Endothelial cell (in vitro differentiated cells): ENCODE measurements at regions not wholly inside any gene's neighbourhood (a gene's known extent, or its start where the extent isn't known, plus 50 kb on each side); places are given as distances from the start of the nearest gene placed in this dataset.
A peak's percentile ranks its signal among the peaks of the same experiment; 100 is the strongest.

Experiments used
- DNase-seq: peaks from one replicate; pipeline ENCODE4 v3.0.0; 2021; ENCODE audit warnings: low spot score
- H3K27ac Mint-ChIP-seq: one replicate; pipeline ENCODE4 v1.8.0; 2021; ENCODE audit warnings: mixed read lengths, inconsistent platforms; ENCODE audit not compliant: unreplicated experiment
- H3K27me3 Mint-ChIP-seq: one replicate; pipeline ENCODE4 v1.8.0; 2021; ENCODE audit warnings: mild to moderate bottlenecking, moderate library complexity, mixed read lengths, inconsistent platforms; ENCODE audit not compliant: unreplicated experiment
- H3K36me3 Mint-ChIP-seq: one replicate; pipeline ENCODE4 v1.8.0; 2021; ENCODE audit warnings: mild to moderate bottlenecking, low read depth, mixed read lengths, inconsistent platforms; ENCODE audit not compliant: unreplicated experiment
- H3K4me1 Mint-ChIP-seq: one replicate; pipeline ENCODE4 v1.8.0; 2021; ENCODE audit warnings: mild to moderate bottlenecking, mixed read lengths, inconsistent platforms; ENCODE audit not compliant: unreplicated experiment
- H3K4me3 Mint-ChIP-seq: one replicate; pipeline ENCODE4 v1.8.0; 2021; ENCODE audit warnings: mild to moderate bottlenecking, mixed read lengths, inconsistent platforms; ENCODE audit not compliant: unreplicated experiment
- H3K9me3 Mint-ChIP-seq: one replicate; pipeline ENCODE4 v1.8.0; 2021; ENCODE audit warnings: mixed read lengths, inconsistent platforms; ENCODE audit not compliant: unreplicated experiment
- TF ChIP-seq, protein P1 (sequence below): fragments of 200-600 bp; sonication (generic); IDR thresholded peaks from one replicate; pipeline ENCODE4 v1.5.0; 2021; ENCODE audit warnings: antibody characterized with exemption; ENCODE audit not compliant: unreplicated experiment

DNA sequence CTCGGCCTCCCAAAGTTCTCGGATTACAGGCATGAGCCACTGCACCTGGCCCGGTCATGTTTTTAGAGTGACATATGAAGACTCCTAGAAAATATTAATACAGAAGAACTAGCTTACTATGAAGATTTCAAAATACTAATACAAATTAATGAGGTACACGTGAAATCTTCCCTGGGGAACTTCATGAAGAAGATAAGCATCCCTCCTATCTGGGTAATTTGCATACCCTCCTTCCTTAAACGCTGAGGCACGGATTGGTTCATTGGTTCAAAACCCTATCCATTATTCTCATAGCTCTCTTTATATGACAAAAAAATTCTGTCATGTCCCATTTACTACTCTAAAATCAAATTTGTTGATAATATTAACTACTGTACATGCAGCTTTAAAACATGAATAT is 224.8 kb upstream of the KLF14 start:
- DNase-seq, result no peak
- no peak overlapping the region for H3K4me3 Mint-ChIP-seq
- no peak overlapping the region for H3K27ac Mint-ChIP-seq
- H3K27me3 Mint-ChIP-seq, result no peaks in the 10 kb centered on the region
- H3K9me3 Mint-ChIP-seq, result no peaks in the 10 kb centered on the region
- H3K36me3 Mint-ChIP-seq, result no peaks in the 10 kb centered on the region
- peaks cover 6% of the 10 kb centered on the region for H3K4me1 Mint-ChIP-seq
- TF ChIP-seq, protein P1, sequence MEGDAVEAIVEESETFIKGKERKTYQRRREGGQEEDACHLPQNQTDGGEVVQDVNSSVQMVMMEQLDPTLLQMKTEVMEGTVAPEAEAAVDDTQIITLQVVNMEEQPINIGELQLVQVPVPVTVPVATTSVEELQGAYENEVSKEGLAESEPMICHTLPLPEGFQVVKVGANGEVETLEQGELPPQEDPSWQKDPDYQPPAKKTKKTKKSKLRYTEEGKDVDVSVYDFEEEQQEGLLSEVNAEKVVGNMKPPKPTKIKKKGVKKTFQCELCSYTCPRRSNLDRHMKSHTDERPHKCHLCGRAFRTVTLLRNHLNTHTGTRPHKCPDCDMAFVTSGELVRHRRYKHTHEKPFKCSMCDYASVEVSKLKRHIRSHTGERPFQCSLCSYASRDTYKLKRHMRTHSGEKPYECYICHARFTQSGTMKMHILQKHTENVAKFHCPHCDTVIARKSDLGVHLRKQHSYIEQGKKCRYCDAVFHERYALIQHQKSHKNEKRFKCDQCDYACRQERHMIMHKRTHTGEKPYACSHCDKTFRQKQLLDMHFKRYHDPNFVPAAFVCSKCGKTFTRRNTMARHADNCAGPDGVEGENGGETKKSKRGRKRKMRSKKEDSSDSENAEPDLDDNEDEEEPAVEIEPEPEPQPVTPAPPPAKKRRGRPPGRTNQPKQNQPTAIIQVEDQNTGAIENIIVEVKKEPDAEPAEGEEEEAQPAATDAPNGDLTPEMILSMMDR, result no peak

DNA sequence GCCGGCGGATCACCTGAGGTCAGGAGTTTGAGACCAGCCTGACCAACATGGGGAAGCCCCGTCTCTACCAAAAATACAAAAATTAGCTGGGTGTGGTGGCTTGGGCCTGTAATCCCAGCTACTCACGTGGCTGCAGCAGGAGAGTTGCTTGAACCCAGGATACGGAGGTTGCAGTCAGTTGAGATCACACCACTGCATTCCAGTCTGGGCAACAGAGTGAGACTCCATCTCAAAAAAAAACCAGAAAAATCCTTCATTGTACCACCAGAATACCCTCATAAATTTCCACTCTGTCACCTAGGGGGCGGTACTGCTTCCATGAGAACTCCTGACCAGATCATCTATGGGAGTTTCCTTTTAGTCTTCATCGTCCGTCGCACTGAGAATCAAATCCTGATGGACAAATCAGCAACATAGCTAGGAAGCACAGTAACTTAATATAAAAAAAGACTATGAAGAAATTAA is 225.8 kb upstream of the KLF14 start:
- Mint-ChIP-seq H3K9me3 (no peaks in the 10 kb centered on the region), H3K27ac (no peak overlapping the region), H3K4me3 (no peak overlapping the region), H3K4me1 (peaks cover 6% of the 10 kb centered on the region), H3K27me3 (no peaks in the 10 kb centered on the region), H3K36me3 (no peaks in the 10 kb centered on the region)
- DNase-seq, result no peak
- TF ChIP-seq, protein P1, result peak; percentile 47

DNA sequence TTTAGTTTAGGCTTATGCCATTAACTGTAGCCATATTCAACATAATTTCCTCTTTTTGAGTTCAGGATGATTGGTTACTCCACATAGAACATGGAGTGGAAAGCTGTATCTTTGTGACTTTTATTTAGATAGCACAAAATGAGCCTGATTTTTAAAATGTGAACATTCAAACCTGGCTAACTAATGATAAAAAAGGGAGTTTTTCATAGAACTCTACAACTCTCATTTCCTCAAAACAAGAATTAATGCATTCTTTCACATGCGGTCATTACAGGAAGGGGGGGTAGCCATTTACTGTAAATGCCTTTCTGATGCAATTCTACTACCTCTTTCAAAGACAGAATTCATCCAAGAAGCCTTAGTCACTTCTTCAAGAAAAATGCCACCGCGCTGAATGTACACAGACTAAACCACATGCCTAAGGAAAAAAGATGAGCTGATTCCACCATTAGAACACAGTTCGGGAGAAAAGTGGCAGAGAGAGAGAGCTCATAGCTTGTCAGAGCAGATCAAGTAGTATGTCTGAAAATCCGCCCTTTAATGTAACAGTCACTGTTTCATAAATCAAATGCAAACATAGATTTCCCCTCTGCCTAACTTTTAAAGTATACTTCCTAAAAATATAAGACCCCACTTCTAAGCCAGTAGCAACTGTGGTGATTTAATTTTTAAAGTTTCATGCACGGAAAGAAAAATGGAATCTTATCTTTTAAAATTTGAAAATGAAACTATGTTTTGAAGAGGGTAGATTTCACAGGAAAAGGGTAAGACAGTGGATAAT is 226.4 kb upstream of the KLF14 start:
- Mint-ChIP-seq H3K4me3 (no peak overlapping the region), H3K36me3 (no peaks in the 10 kb centered on the region), H3K27me3 (no peaks in the 10 kb centered on the region), H3K27ac (no peak overlapping the region), H3K9me3 (no peaks in the 10 kb centered on the region), H3K4me1 (peaks cover 6% of the 10 kb centered on the region)
- TF ChIP-seq, protein P1, result no peak
- no peak for DNase-seq

DNA sequence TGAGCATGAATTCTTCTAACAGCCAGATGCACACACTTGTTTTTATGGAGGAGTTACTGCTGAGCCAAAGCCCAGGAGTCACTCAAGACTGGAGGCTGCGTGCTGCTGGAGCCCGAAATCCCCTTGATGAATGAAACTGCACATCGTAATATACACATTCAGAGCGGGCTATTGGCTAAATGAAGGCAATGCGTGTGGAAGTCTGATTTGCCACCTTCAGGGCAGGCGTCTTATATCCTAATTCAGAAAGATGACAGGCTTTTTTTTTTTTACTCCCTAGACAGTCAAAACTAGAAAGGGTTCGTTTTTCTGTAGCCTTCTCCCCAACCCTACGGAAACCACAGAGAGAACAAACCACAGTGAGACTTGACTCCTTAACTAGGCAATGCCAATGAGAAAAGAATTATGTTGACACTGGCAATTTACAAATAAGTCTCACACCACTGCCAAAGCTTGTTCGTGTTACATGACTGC is 227.2 kb upstream of the KLF14 start:
- Mint-ChIP-seq H3K4me3 (no peak overlapping the region), H3K27ac (no peak overlapping the region), H3K9me3 (no peaks in the 10 kb centered on the region), H3K4me1 (peaks cover 6% of the 10 kb centered on the region), H3K36me3 (no peaks in the 10 kb centered on the region), H3K27me3 (no peaks in the 10 kb centered on the region)
- TF ChIP-seq, protein P1, result no peak
- no peak for DNase-seq

DNA sequence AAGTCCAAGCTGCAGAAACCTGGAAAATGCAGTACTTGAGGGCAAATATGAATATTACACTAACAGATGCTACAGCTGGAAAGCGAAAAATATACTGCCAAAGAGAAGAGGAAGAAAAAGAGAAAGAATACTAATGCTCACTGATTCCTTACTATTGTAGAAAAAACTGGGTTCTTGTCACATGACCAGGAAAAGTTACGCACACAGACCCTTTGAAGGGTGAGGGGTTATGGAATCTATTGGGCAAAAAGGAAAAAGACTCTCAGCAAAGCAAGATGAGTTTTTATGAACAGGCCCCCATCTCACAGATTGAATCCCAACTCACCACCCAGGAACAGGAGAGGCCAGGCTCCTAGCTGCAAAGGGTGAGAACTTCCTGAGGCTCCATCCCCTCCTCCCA is 228.1 kb upstream of the KLF14 start:
- H3K9me3 Mint-ChIP-seq, result no peaks in the 10 kb centered on the region
- no peaks in the 10 kb centered on the region for H3K36me3 Mint-ChIP-seq
- no peaks in the 10 kb centered on the region for H3K27me3 Mint-ChIP-seq
- H3K4me1 Mint-ChIP-seq, result peaks cover 2% of the 10 kb centered on the region
- TF ChIP-seq, protein P1, result no peak
- no peak overlapping the region for H3K4me3 Mint-ChIP-seq
- no peak for DNase-seq
- H3K27ac Mint-ChIP-seq, result no peak overlapping the region
